OCI-LY7 (cell line): ENCODE measurements at regions not wholly inside any gene's neighbourhood (a gene's known extent, or its start where the extent isn't known, plus 50 kb on each side); places are given as distances from the start of the nearest gene placed in this dataset.

Experiments used
- CTCF ChIP-seq: fragments of 200-600 bp; sonication (generic); conservative IDR thresholded peaks from 2 replicates; pipeline ENCODE4 v1.5.1; 2014; ENCODE audit warnings: mild to moderate bottlenecking, antibody characterized with exemption, low read length, moderate library complexity, mixed read lengths
- EZH2phosphoT487 ChIP-seq: fragments of 200-600 bp; sonication (generic); IDR thresholded peaks from 2 replicates; pipeline ENCODE4 v1.6.1; 2018; ENCODE audit warnings: low read depth, borderline replicate concordance, mild to moderate bottlenecking, mixed run types, antibody characterized with exemption, low read length, moderate library complexity, mixed read lengths

GRCh38 chr3:186487037-186487436 is 57.1 kb downstream of the CRYGS start:
- TF ChIP-seq CTCF (no peak), EZH2phosphoT487 (no peak)
